ENCODE measurements at regions not wholly inside any gene's neighbourhood (a gene's known extent, or its start where the extent isn't known, plus 50 kb on each side); places are given as distances from the start of the nearest gene placed in this dataset.

DNA sequence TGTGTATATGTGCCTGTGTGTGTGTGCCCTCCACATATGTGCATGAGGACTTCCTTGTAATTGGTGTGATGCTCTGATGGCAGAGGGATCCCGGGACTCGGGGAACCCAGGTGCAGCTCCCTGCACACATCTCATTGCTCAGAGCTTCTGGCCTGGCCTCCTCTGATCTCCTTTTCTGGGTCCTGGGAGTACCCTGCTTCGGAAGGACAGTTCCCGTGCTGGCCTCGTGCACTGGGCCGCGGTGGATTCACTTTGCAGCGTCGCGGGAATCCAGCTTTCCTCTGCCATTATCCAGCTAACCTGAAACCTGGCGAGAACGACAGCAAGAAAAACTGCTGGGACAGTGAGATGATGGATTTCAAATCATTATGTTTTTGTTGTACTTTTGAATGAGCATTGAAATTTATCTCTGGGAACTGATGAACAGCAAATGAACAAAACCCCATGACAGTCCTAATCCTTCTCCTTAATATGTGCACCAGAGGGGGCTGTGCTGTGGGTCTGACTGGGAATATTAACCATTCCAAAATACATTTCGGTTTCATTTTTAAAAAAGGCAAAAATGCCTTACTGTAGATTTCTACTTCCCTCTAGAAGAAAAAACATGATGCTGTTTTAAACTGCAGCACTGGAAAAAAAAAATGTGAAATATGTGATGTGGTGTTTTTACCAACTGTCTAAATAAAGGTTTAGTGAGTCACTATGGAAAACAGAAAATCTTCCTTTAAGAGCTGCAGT is 78.2 kb downstream of the PTGR3 start:
- no peak for DNase-seq (ENCODE audit: low spot score)

DNA sequence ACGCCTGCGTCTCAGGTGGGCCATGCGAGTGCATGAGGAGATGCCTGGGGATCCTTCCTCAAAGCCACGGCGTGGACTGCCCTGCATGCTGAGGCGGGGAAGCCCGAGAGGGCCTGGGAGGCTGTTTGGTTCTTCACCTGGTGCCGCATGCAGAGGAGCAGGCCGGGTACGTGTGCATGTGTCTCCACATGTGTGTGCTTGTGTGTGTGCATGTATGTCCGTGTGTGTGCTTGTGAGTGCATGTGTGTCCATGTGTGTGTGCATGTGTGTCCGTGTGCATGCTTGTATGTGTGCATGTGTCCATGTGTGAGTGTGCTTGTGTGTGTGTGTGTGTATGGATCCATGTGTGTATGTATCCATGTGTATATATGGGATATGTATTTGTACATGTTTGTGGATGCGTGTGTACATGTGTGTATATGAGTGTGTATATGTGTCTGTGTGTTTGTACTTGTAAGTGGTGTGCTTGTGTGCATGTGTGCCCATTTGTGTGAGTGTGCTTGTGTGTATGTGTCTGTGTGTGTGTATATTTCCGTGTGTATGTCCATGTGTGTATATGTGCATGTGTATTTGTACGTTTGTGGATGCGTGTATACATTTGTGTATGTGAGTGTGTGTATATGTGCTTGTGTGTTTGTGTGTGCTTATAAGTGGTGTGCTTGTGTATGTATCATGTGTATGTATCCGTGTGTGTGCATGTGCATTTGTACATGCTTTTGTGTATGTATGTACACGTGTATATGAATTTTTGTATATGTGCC is 79.0 kb downstream of the PTGR3 start:
- no peak for DNase-seq (ENCODE audit: low spot score)

DNA sequence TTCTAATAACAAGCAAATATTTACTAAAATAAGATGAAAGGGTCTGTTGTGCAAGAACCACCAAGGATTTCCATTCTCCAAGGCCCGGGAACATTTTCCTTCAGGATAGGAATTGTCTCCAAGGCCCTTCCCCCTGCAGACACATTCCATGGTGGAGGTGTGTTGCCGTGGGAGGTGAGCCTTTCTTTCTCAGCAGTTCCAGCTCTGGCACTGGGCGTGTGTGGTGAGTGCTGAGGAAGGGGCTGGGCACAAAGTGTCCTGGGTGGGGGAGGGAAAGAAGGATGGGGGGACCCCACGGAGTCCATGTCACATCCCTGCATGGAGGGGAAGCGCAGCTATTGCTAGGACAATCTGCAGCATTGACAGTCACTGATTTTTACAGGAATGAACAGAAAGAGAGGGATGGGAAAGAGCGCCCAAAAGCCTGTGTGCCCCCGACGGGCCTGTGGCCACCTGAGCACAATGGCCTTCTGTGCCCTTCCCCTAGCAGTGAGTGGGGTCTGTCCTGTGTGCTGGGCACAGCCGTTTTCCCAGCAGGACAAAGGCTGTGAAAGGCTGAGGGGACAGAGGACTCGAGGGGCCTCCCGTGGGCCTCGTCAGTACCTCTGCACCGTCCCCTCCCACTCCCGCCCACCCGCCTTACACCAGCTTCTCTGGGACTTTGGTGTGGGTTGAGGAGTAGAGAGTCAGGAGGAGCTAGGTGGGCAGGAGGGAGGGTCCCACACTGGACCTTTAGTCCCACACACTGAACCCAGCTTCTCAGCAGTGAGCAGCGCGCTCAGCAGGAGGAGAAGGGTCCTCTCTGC is 79.8 kb downstream of the PTGR3 start:
- DNase-seq (ENCODE audit: low spot score) = no peak

DNA sequence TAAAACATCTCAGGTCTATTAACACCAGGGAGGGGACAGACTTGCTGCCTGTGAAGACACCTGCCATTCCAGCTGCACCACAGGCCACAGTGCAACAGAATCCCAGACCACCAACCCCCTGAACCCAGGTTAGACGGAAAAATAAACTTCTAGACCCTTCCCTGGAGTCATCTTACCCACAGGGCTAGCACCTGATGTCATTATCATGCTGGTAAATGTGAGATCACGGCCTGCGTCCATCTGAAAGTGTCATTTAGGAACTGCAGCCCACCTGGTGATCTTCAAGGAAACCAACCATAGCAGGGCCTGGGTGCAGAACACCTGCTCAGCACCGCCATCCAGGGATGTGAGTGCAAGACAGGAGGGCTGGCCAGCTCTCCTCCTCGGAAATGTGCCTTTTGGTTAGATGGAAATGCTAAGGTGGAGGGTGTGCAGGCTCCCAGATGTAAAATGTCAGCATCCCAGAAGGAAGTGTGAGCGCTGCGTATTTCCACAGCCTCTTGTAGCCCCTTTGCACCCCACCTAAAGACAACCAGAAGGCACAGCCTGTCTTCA is 80.8 kb downstream of the PTGR3 start:
- no peak for DNase-seq (ENCODE audit: low spot score)

DNA sequence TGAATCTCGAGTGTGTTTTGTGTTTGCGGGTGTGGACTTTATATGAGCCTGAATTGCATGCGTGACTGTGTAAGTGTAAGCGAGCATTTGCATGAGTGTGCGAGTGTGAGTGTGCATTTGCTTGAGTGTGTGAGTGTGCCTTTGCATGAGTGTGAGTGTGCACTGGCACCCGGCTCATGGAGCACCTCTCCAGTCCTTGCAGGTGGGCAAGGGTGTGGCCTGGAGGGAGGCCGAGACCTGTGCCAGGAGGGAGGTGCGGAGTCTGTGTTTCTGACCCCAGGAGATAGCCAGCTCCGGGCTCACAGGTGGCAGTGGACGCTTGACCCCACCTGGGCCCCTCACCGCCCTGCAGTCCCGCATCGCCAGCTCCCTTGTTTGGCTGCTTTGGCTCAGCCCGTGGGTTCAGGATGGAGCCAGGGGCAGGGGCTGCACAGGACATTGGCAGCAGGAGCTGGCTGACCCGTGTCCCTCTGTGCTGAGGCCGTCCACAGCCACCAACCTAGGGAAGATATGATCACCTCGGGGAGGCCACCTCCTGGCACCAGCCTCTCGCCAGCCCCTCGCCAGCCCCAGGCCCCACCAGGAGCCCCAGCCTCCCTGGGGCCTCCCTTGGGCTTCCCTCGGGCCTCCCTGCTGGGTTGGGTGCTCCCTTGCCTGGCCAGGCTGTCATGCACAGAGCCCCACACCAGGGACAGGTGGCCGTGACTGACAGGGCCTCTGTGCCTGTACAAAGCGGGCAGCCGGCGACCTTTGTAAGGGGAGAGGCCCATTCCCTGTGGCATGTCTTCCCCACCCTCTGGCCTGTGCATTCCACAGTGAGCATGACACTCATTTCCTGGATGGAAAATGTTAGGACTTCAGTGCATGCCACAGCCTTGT is 81.6 kb downstream of the PTGR3 start:
- DNase-seq (ENCODE audit: low spot score) = peak; percentile 47

DNA sequence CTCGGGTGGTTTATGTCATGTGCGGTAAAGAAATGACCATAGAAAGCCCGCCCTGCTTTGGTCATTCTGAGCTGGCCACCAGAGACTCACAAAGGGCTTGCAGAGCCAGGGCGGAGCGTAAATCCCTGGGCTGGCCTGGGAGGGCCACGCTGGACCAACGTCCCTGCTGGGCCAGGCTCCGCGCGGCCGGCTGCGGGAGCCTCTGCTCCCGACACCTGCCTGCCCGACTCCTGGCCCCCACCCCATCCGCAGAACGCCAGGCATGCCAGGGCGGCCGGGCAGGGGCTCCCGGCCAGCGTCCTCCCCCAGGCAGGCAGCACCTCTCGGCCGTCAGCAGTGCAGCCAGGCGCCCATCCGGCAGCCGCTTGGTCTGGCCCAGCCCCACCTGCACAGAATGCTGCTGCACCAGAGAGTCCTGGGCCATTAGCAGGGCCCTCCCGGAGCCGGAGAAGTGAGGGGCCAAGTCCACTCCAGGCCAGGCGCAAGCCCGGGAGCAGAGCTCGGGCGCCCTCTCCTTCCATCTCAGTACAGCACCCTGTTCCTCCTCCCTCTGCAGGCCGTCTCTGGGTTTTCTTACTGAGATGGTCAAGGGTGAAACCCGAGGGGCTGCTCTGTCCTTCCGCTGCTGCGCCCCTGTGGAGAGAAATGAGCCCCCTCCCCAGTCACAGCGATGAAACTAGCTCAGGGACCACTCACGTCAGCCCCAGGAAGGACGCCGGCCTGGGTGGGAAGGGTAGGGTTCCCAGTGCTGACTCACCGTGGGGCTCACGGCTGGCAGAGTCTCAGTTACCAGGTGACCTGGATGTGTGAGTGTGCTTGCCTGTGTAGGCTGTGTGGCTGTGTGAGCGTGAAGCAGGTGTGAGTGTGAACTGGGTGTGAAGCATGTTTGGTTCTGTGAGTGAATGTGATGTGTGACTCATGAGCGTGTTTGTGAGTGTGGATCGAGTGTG is 83.3 kb downstream of the PTGR3 start:
- DNase-seq (ENCODE audit: low spot score) = peak; percentile 70

GRCh38 chr18:75124991-75125381 is 84.0 kb downstream of the PTGR3 start:
- DNase-seq (ENCODE audit: low spot score) = no peak

DNA sequence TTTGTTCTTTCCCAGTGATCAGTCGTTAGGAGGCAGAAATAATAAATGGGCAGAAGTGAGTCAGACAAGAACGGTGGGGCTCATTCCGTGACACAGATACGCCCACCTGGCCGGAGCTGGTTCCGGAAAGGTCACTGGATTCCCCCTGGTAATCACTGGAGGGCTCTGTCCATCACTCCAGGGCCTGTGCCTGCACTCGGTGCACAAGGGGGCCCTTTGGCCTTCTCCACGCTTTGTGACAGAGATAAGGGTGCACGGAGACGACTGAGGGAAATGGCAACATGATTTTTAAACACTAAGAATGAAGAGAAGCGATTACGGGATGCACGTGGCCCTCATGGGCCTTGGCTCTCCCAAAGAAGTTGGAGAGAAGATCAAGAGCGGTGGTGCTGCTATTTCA is 84.4 kb downstream of the PTGR3 start:
- no peak for DNase-seq (ENCODE audit: low spot score)

DNA sequence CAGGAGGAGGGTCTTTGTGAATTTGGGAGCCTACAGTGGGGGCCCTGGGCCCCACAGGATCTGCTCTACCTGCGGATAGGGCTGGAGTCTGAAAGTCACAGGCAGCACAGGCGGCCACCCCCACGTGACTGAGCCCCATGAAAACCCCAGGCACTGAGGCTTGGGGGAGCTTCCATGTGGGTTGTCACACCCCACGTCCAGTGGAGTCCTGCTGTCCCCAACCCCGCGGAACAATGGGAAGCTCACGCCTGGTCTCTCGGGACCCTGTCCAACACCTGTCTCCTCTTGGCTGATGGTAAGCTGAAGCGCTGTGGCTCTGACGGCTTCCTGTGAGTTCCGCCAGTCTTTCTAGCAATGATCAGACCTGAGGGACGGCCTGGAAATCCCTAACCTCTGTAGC is 85.8 kb downstream of the PTGR3 start:
- no peak for DNase-seq (ENCODE audit: low spot score)

- no peak for DNase-seq (ENCODE audit: low spot score)
These were observed 86.5 kb downstream of the PTGR3 start for GRCh38 chr18:75122334-75122958.

DNA sequence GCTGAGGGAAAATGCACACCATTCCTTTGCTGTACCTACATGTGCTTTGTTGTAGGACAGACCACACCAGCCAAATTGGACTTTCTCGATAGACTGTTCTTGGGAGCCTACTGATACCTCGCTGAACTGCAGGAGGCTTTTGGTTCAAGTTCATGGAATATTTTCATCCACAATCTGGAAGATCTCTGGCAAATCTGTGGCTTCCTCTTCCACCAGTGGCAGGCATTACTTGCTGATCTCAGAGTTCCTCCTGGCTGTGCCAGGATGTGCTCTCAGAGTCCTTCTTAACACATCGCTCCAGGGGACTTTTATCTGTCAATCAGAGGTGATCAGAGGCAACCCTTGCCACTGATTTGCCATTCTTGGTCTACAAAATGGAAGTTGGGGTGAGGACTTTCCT is 87.7 kb downstream of the PTGR3 start:
- DNase-seq (ENCODE audit: low spot score) = no peak

GRCh38 chr18:75120521-75120920 is 88.4 kb downstream of the PTGR3 start:
- DNase-seq (ENCODE audit: low spot score) = no peak

- DNase-seq (ENCODE audit: low spot score) = no peak
These were observed 92.1 kb downstream of the PTGR3 start for GRCh38 chr18:75116809-75117208.

DNA sequence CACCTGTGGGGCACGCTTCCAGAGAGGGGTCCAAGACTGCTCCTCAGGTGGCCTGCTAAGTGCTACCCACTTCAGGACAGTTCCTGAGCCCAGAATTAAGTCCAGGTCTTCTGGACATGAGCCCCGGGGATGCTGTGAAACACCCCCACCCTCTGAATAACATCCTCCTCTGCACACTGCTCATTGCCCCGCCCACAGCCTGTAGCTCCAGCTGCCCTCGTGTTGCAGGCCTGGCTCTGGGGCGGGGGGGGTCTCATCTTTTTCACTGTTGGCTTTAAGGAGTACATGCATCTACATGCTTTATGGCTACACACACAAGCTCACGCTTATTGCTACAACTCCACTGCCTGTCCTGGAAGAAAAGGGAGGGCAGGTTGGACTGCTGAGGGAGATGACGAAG is 92.8 kb downstream of the PTGR3 start:
- no peak for DNase-seq (ENCODE audit: low spot score)

DNA sequence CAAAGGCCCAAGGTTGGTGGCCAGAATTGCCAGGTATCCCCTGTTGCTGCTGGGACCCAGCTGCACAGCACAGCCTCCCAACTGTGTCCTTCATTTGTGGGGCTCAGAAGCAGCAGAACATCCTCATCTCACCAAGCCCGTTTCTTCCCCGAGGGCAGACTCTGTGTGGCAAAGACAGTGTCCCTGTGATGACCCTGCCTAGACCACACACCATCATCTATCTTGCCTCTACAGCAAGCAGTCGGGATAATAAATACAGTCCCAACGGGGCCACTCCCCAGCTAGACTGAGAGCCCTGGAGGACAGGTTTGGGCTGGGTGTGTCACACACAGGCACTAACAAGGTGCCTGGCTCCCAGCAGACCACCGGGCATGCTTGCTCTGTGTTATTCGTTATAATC is 93.4 kb downstream of the PTGR3 start:
- no peak for DNase-seq (ENCODE audit: low spot score)
